GM19351 (cell line): ENCODE measurements at regions not wholly inside any gene's neighbourhood (a gene's known extent, or its start where the extent isn't known, plus 50 kb on each side); places are given as distances from the start of the nearest gene placed in this dataset.

Experiments used
- ATAC-seq: cut with Tn5 transposase; IDR thresholded peaks from one replicate; pipeline ENCODE4 v1.9.1; 2021; ENCODE audit warnings: mild to moderate bottlenecking, moderate library complexity; ENCODE audit not compliant: unreplicated experiment

DNA sequence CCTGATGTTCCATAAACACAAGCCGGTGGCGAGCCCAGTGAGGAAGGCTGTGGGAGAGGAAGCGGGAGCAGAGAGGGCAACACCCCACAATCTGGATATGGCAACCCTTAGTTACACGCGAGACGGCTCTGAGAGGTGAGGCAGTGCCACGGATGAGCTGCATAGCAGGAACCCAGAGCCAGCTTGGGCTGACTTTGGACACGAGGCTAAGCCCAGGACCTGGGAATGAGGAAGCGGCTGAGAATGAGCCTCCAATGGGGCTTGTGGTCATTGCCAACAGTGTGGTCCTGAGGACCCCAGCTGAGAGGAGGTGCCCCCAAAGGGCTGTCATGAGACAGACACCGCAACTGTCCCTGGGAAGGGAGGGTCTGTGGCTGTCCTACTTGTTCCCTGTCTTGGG, 160.0 kb upstream of the SMIM23 start:
- ATAC-seq = no peak

DNA sequence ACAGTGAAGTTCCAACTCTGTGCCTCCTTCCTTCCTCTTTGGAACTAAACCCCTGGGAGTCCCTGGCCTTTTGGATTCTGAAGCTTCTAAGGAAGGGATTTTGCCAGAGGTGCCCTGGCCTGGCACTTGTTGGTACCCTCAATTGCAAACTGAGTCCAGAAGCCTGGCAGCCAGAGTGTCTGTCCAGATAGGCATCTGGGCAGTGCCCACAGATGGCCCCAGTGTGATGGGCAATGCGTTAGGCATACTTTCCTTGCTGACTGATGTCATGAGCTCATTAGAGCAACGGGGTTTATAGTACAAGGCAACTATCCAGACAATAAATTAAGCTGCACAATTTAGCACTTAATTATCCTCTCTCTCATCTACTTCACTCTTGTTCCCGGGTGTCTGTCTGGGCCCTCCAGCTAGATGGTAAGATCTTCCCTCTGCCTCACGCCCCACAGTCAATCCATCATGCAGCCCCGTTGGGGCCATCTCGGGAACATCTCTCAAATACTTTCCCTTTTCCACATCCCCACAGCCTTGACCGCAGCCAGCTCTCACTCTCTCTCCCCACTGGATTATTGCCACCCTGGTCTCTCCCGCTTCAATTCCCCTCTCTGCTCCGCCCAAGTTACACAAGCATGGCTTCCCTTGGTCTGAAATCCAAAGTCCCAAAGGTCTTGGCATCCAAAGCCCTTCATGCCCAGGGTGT, 157.5 kb upstream of the SMIM23 start:
- ATAC-seq = no peak

DNA sequence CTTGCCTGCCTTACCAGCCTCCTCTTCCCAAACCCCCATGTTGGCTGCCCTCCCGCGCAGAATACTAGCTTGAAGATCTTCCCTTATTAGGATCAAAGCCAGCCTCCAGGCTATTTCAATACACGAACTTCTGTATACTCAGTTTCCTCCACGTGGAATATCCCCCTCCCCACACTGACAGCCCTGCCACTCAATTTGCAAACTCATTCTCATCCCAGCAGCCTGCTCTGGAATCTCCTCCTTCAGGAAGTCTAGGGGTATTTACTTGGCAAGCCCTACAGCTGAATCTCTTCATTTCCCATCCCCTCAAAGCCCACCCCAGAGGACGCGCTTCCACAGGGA, 157.0 kb upstream of the SMIM23 start:
- ATAC-seq = no peak

- no peak for ATAC-seq
Measured at GRCh38 chr5:171629221-171629620, 156.4 kb upstream of the SMIM23 start.

GRCh38 chr5:171629628-171630349, 155.8 kb upstream of the SMIM23 start:
- ATAC-seq = no peak

DNA sequence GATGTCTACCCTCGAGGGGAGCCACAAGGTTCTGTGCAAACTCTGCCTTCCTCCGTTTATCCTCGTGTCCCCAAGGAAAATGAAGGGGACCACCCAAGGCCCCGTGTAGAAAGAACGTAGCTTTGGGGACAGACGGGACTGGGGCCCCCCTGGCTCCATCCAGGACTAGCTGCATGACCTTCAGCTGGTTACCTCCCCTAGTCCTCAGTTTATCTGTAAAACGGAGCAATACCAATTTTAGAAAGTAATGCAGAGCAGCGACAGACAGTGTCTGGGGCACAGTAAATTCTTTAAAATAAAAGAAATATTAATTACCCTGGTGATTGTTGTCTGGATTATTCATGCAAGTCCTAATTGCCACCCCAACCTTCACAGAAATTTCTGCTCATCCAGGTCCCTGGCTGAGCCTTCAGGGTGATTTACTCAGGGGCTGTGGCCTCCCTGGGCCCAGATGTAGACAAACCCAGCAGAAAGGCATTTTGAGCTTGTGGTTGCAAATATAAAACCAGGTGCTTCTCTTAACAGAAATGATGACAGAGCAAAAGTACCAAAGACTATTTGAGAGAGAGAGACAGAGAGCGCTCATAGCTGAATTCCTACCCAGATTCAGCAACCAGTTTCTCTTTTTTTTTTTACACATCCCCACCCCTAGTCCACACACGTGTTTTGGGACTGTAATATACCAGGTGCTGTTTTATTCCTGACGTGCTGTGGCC, 155.1 kb upstream of the SMIM23 start:
- no peak for ATAC-seq

GRCh38 chr5:171632616-171633015, 153.0 kb upstream of the SMIM23 start:
- no peak for ATAC-seq

DNA sequence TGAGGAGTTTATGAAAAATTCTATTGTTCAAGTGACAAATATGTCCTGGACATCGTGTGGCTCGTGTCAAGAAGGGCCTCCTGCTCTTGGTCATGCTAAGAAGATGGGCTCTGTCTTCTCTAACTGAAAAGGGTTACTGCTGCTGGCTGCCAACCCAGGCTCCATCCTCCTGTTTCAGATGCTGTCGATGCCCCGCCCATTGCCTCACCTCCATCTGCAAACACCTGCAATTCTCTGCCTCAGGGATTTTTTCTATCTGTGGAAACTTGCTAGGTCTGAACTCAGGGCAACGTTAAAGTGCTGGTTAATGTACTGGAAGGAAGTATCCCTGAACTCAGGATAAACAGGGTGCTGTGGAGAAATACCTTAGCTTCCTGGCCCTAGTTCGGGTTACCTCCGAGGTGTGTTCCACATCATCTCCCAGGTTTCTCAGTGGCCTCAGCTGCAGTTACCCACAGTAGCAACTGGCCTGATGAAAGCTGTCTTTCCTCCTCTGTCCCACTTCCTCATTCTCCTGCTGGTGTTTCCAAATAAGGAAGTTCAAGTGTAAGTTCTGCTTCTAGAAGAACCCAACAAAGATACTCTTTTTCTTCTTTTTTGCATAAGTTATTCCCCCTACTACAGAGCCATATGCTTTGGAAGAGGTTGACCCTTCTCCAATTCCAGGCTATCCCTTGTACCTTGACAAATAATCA, 151.7 kb upstream of the SMIM23 start:
- peak; percentile 69 for ATAC-seq

DNA sequence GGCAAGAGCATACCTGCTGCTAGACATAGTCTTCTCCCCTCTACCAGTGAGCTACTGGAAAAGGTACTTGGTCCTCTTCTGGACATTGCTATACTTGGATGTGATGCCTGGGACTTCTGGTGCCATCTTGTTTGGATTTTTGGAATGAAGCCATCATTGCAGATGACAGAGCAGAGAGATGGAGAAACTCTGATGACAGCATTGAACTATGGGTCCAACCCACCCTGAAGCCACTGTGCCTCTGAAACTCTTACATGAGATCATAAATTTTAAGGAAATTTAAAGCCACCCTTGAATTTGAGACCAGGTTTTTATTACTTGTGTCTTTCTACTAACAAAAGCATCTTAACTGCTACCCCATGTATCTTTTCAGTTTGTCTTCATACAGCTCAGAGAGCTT, 151.1 kb upstream of the SMIM23 start:
- ATAC-seq = peak; percentile 24

GRCh38 chr5:171635028-171635427, 150.6 kb upstream of the SMIM23 start:
- no peak for ATAC-seq

DNA sequence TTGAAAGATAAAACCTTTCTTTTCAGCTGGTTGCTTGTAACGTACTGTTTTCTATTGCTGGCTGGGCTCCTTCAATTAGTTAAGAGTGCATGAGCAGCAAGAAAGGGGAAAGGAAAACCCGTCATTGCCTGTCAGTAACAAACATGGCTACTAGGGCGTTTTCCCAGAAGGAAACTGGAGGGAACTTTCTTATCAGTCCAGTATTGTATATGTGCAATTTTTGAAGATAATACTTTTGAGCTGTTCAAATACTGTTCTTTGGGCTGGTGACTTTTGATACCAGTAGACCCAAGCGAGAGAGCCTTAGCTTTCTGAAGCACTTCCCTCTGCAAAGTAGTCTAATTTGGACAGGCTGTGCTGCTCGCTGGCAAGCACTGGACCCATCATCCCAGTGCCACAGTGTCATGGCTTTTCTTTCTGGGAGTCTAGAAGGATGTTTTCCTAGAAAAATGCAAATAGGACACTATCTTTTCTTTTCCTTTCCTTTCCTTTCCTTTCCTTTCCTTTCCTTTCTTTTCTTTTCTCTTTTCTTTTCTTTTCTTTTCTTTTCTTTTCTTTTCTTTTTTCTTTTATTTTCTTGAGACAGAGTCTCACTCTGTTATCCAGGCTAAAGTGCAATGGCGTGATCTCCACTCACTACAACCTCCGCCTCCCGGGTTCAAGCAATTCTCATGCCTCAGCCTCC, 149.9 kb upstream of the SMIM23 start:
- ATAC-seq = no peak

GRCh38 chr5:171637811-171638210, 147.8 kb upstream of the SMIM23 start:
- no peak for ATAC-seq

- no peak for ATAC-seq
Measured at GRCh38 chr5:171639205-171639621, 146.4 kb upstream of the SMIM23 start.

GRCh38 chr5:171639966-171640365, 145.7 kb upstream of the SMIM23 start:
- no peak for ATAC-seq

- ATAC-seq = no peak
Measured at GRCh38 chr5:171640480-171640879, 145.1 kb upstream of the SMIM23 start.

GRCh38 chr5:171641891-171642290, 143.7 kb upstream of the SMIM23 start:
- no peak for ATAC-seq

DNA sequence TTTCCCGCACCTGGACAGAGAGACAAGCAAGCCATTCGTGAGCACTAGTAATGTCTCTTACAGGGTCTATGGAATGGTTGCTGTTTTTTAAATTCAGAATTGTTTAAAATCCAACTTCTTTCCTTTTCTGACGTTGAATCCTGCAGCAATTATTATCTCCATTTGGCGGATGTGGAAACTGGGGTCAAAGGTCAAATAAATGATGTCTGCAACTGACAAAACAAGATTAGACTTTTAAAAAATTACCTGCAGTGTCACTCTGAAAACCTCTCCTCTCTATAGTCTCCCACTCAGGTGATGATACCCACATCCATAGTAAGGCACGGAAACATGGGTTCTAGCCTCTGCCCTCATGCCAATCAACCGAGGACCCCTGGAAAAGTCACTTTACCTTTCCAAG, 142.7 kb upstream of the SMIM23 start:
- no peak for ATAC-seq

DNA sequence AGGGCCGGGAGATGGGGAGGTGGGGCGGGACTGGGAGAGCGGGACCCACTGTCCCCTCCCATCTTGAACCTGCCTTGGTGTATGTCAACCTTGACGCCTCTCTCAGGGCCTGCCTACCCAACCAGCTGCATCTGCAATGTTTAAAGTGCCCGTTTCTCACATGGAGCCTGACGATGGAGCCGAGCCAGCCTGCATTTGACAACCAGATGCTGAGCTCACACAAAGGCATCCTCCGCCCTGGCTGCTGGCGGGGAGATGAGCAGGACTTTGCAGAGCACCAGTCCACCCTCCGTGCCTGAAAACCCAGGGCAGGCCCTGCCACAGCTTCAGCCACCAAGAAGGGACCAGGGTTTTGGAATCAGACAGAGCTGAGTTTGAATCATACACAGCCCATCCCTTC, 141.1 kb upstream of the SMIM23 start:
- ATAC-seq = no peak

DNA sequence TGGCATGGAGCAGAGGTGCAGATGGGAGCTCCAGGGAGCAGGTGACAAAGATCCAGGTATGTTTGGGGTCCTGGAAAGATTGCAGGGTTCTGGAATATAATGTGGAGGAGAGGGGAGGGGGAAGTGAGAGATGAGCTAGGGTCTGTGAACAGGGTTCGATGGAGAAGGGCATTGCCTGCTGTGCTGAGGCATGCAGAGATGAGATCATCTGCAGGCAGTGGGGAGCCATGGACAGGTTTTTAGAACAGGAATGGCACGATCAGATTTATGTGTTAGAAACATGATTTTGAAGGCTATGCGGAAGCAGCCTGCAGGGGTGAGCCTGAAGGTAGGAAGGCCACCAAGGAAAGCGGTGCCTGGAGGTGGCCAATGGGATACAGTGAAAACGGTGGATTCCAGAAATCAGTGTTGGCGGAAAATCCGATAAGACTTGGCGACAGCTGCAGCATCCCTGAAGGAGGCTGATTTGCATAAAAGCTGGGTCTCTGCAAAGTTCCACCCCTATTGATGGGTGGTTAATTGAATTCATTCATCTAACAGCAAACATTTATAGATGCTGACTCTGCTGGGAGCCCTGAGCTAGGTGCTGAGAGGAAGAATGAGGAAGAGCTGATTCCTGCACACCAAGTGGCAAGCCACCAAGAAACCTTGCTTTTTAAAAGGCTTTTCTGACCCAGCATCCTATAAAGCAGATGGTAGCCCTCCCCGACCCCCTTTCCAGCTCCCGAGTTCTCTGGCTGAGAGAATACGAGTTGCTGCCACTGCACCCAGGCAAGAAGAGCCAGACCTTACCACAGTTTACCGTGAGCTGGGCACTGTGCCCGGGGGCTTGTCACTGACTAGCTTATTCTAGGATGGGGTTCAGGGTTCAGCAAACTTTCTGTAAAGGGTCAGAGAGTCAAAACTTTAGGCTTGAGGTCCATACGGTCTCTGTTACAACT, 139.2 kb upstream of the SMIM23 start:
- no peak for ATAC-seq
